Gastroesophageal sphincter (tissue), 4 donors: ENCODE measurements at regions not wholly inside any gene's neighbourhood (a gene's known extent, or its start where the extent isn't known, plus 50 kb on each side); places are given as distances from the start of the nearest gene placed in this dataset.

Experiments used
- ATAC-seq: fragments of 150-250 bp; one replicate; pipeline ENCODE4 v1.9.1; 2016; ENCODE audit warnings: mild to moderate bottlenecking, moderate library complexity
- H3K27ac ChIP-seq, 4 donors: fragments of 200-600 bp; sonication (generic) in 3 of 4; 1 replicate in 3 of 4; 2 replicates in 1 of 4; pipeline ENCODE4 v1.5.1; 2016 to 2019
- H3K27me3 ChIP-seq: fragments of 200-600 bp; sonication (generic); one replicate; pipeline ENCODE4 v1.5.1; 2019
- H3K36me3 ChIP-seq, 2 donors: fragments of 200-600 bp; sonication (generic); one replicate each; pipeline ENCODE4 v1.5.1; 2019; ENCODE audit warnings: control low read depth in 1 of 2
- H3K4me1 ChIP-seq, 3 donors: fragments of 200-600 bp; sonication (generic); 1 replicate in 2 of 3; 2 replicates in 1 of 3; pipeline ENCODE4 v1.5.1; 2016 to 2019; ENCODE audit warnings: control low read depth in 2 of 3
- H3K4me3 ChIP-seq, 2 donors: fragments of 200-600 bp; sonication (generic); one replicate each; pipeline ENCODE4 v1.5.1; 2019; ENCODE audit warnings: mild to moderate bottlenecking in 1 of 2, moderate library complexity in 1 of 2
- H3K9me3 ChIP-seq, 3 donors: fragments of 200-600 bp; sonication (generic); one replicate each; pipeline ENCODE4 v1.5.1; 2017 to 2019; ENCODE audit warnings: control low read depth in 2 of 3
- EP300 ChIP-seq: sonication (generic); formaldehyde crosslinking; IDR thresholded peaks from one replicate; pipeline ENCODE4 v1.6.1; 2017; ENCODE audit warnings: antibody characterized with exemption, mild to moderate bottlenecking
- POLR2A ChIP-seq, 2 donors: fragments of 450-650 bp; IDR thresholded peaks; one replicate each; pipeline ENCODE4 v1.6.1; 2017; ENCODE audit warnings: antibody characterized with exemption in 2 of 2, mild to moderate bottlenecking in 2 of 2, moderate library complexity in 1 of 2
- POLR2AphosphoS5 ChIP-seq: sonication (generic); formaldehyde crosslinking; IDR thresholded peaks from one replicate; pipeline ENCODE4 v1.6.1; 2017; ENCODE audit warnings: antibody characterized with exemption
- WGBS, 2 donors: methylation state at CpG; one replicate each; pipeline ENCODE4 v1.1.5; 2018; ENCODE audit warnings: low coverage in 1 of 2; 5-methylcytosine and 5-hydroxymethylcytosine counted together
- small RNA-seq, 4 donors: library from RNA; depleted of rRNA; stranded (forward); fragments of <200 nt; gene quantifications; one replicate each; pipeline ENCODE3, GENCODE V24; 2016
- TF ChIP-seq, protein P1 (sequence below), 4 experiments: fragments of 200-600 bp in 2 of 4; fragments of 450-650 bp in 2 of 4; sonication (generic) in 1 of 4; IDR thresholded peaks; one replicate each; pipeline ENCODE4 v1.5.1; 2017 to 2019; ENCODE audit warnings: antibody characterized with exemption in 4 of 4, mild to moderate bottlenecking in 2 of 4, moderate library complexity in 2 of 4

DNA sequence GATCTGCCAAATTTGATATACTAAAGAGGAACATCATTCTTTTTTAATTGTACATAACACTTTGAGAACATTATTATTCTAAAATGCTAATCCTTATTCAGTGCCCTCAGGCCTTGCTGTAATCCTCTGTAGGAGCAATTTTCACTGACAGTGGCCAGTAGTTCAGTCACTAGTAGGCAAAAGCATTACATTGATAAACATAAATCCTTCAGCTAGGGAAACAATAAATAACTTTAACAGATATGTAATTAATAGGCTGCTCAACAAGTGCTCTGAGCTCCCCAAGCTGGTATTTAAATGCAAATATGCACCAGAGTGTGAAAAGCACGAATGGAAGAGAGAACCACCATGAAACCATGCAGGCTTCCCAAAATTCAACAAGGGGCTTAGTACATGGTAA is 77.7 kb upstream of the FAM47C start:
- Histone ChIP-seq H3K9me3 (peaks cover 0 to 8% (median 0%) of the 10 kb centered on the region in 3 donors), H3K4me1 (no peaks in the 10 kb centered on the region), H3K27me3 (no peaks in the 10 kb centered on the region), H3K27ac (no peak overlapping the region), H3K4me3 (no peak overlapping the region), H3K36me3 (no peaks in the 10 kb centered on the region)
- TF ChIP-seq EP300: no peak
- no peak for TF ChIP-seq POLR2AphosphoS5
- TF ChIP-seq, protein P1, sequence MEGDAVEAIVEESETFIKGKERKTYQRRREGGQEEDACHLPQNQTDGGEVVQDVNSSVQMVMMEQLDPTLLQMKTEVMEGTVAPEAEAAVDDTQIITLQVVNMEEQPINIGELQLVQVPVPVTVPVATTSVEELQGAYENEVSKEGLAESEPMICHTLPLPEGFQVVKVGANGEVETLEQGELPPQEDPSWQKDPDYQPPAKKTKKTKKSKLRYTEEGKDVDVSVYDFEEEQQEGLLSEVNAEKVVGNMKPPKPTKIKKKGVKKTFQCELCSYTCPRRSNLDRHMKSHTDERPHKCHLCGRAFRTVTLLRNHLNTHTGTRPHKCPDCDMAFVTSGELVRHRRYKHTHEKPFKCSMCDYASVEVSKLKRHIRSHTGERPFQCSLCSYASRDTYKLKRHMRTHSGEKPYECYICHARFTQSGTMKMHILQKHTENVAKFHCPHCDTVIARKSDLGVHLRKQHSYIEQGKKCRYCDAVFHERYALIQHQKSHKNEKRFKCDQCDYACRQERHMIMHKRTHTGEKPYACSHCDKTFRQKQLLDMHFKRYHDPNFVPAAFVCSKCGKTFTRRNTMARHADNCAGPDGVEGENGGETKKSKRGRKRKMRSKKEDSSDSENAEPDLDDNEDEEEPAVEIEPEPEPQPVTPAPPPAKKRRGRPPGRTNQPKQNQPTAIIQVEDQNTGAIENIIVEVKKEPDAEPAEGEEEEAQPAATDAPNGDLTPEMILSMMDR (IDR thresholded peaks at IDR 0.05): no peak
- no peak for TF ChIP-seq POLR2A (IDR thresholded peaks at IDR 0.05)
- no peak for ATAC-seq
- 25 to 29% methylated on average over 1 of the region's 1 CpG for WGBS, 2 donors

DNA sequence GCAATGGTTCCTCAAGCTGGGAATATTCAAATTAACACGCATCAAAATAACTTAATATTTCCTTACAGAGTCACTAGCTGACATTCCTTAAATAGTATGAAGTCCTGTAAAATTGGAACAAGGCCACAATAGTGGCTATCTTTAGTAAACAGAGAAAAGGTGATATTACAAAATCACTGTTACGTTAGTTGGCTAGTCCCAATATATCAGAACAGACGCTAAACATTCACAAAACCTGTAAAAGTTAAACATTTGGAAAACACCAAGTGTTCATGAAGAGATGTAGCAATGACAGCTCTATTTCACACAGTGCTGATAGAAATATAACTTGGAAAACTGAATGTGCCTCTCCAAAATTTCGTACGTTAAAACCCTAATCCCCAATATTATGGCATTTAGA is 61.0 kb upstream of the FAM47C start:
- TF ChIP-seq, protein P1 (IDR thresholded peaks at IDR 0.05): no peak
- TF ChIP-seq EP300: no peak
- no peak for TF ChIP-seq POLR2AphosphoS5
- no peak for TF ChIP-seq POLR2A (IDR thresholded peaks at IDR 0.05)
- H3K27me3 ChIP-seq: no peaks in the 10 kb centered on the region
- 81 to 82% methylated on average over 3 to 5 of the region's 5 CpGs for WGBS, 2 donors
- H3K4me3 ChIP-seq: no peak overlapping the region
- H3K4me1 ChIP-seq: no peaks in the 10 kb centered on the region
- no peaks in the 10 kb centered on the region for H3K36me3 ChIP-seq
- ATAC-seq: no peak
- H3K27ac ChIP-seq: no peak overlapping the region
- H3K9me3 ChIP-seq: no peaks in the 10 kb centered on the region

DNA sequence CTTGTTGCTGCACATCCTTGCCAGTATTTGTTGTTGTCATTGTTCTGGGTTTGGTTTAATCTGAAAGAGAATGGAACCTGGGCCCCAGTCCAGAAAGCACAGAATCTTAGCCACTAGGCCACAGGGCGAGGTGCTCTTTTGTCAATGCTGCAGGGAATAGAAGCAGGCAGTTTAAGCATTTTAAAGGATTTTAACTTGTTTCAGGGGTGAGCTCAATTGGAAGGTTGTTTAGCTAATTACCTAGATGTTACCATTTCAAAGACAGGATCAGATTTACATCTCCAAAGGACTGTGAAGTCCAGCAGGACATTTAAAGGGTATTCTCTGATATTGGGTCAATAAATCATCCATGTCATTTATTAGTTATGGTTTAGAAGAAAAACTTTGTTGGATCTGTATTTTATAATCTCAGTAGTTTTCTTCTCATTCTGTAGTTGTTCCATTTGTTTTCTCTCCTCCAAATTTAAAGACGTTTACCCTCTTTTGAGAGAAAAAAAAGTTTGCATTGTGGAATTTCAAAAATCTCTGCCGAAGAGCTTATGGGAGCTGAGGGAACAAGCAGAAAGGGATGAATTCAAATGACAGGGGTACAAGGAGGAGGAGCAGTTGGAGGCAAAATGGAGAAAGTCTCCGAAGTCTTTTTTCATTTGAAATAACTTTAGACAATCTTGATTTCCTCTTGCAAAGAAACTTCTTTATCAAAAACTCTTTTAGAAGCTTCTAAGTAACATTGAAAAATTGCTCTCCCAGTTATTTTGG is 57.5 kb upstream of the FAM47C start:
- H3K9me3 ChIP-seq: no peaks in the 10 kb centered on the region
- no peak for TF ChIP-seq EP300
- no peak overlapping the region for H3K27ac ChIP-seq
- no peak overlapping the region for H3K4me3 ChIP-seq
- H3K36me3 ChIP-seq: no peaks in the 10 kb centered on the region
- 0 to 20% methylated on average over 2 to 4 of the region's 4 CpGs for WGBS, 2 donors
- H3K4me1 ChIP-seq: no peaks in the 10 kb centered on the region
- ATAC-seq: no peak
- no peaks in the 10 kb centered on the region for H3K27me3 ChIP-seq

DNA sequence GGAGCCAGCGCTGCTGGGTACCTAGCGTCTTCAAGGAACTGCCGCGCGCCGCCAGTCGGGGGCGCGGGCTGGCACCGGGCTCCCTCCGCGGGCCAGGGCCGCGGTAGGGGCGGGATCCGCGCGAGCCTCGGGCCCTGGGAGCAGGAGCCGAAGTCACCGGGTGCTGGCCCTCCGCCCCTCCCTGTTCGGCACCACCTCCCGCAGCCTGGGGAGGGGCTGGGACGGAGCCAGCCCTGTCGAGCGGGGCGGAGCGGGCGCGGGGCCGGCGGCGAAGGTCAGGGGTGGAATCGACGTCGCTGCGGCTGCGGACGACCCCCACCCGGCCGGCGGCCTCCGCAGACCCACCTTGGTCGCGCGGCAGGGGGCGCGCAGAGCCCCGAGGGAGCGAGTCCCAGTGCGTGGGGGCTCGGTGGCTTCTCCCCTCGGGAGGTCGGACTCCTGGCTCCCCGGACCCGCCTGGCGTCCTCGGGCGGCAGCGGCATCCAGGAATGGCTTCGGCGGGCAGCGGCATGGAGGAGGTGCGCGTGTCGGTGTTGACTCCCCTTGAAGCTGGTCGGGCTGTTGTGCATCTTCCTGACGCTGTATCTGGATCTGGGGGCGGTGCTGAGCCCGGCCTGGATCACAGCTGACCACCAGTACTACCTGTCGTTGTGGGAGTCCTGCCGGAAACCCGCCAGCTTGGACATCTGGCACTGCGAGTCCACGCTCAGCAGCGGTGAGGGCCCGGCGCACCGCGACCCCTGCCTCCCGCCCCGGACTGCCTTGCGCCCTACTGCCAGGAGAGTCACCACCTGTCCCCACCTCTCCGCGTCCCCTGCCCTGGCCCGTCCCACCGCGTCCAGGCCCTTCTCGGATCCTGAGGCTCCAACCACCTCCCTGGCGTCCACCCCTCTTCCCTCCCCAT is 50.5 kb upstream of the FAM47C start:
- TF ChIP-seq EP300 (no peak), POLR2A (IDR thresholded peaks at IDR 0.05) (no peak), POLR2AphosphoS5 (no peak)
- TF ChIP-seq, protein P1 (IDR thresholded peaks at IDR 0.05): no peak
- peak; percentile 39 for ATAC-seq
- Histone ChIP-seq H3K9me3 (no peaks in the 10 kb centered on the region), H3K4me3 (peak overlapping the region in 1 of 2 donors; percentile 36), H3K4me1 (peaks cover 0 to 9% (median 0%) of the 10 kb centered on the region in 3 donors), H3K36me3 (no peaks in the 10 kb centered on the region), H3K27ac (no peak overlapping the region), H3K27me3 (peaks cover 28% of the 10 kb centered on the region)
- 32% methylated on average over 8 of the region's 91 CpGs; no CpG with 5 or more reads in 1 of the 2 donors for WGBS, 2 donors

Small RNAs in the stretch of these regions (small RNA-seq; reads per million reads assigned to genes)
- gene BX842568.4: 0 reads per million in 4 donors
